Activated CD4-positive, alpha-beta T cell treated with anti-CD3 and anti-CD28 coated beads, Interleukin-2, amount 10 ng/mL, durations not matched to agents 24 days and 14 days (primary cell): ENCODE measurements at regions not wholly inside any gene's neighbourhood (a gene's known extent, or its start where the extent isn't known, plus 50 kb on each side); places are given as distances from the start of the nearest gene placed in this dataset.
"Not testable (repeated sequence)": the region's sequence is repeated elsewhere in the genome, so short reads cannot be mapped to it uniquely, and the experiment has no call there.

Experiments used
- DNase-seq: peaks from one replicate; pipeline ENCODE4 v3.0.0; 2022
- H3K27ac Mint-ChIP-seq: one replicate; pipeline ENCODE4 v1.8.0; 2022; ENCODE audit warnings: mild to moderate bottlenecking, mixed read lengths
- H3K27me3 Mint-ChIP-seq: one replicate; pipeline ENCODE4 v1.8.0; 2022; ENCODE audit warnings: mixed read lengths
- H3K36me3 Mint-ChIP-seq: one replicate; pipeline ENCODE4 v1.8.0; 2022; ENCODE audit warnings: low read depth, mild to moderate bottlenecking, mixed read lengths
- H3K4me1 Mint-ChIP-seq: one replicate; pipeline ENCODE4 v1.8.0; 2021; ENCODE audit warnings: mixed read lengths
- H3K4me3 Mint-ChIP-seq: one replicate; pipeline ENCODE4 v1.8.0; 2022; ENCODE audit warnings: mild to moderate bottlenecking, moderate library complexity, mixed read lengths
- H3K9me3 Mint-ChIP-seq: one replicate; pipeline ENCODE4 v1.8.0; 2021; ENCODE audit warnings: mixed read lengths
- intact Hi-C: fragments of 100-400 bp; cut with micrococcal nuclease; formaldehyde crosslinking; loops from one replicate; pipeline ENCODE4 v1.15.1; 2023

GRCh38 chr1:5620418-5620817, 371.8 kb downstream of the NPHP4 start:
- Mint-ChIP-seq H3K4me3 (no peak overlapping the region), H3K36me3 (no peaks in the 10 kb centered on the region), H3K9me3 (no peaks in the 10 kb centered on the region), H3K27me3 (peaks cover 15% of the 10 kb centered on the region), H3K27ac (no peak overlapping the region), H3K4me1 (no peaks in the 10 kb centered on the region)
- intact Hi-C loops: no loop called here
- no peak for DNase-seq

- no peaks in the 10 kb centered on the region for H3K36me3 Mint-ChIP-seq
- intact Hi-C loops: no loop called here
- no peak for DNase-seq
- no peaks in the 10 kb centered on the region for H3K4me1 Mint-ChIP-seq
- H3K9me3 Mint-ChIP-seq: no peaks in the 10 kb centered on the region
- H3K27ac Mint-ChIP-seq: no peak overlapping the region
- H3K4me3 Mint-ChIP-seq: no peak overlapping the region
- H3K27me3 Mint-ChIP-seq: peaks cover 15% of the 10 kb centered on the region
Observed at GRCh38 chr1:5619469-5619868, 372.8 kb downstream of the NPHP4 start.

GRCh38 chr1:5617546-5617945, 374.7 kb downstream of the NPHP4 start:
- Mint-ChIP-seq H3K9me3 (no peaks in the 10 kb centered on the region), H3K4me1 (no peaks in the 10 kb centered on the region), H3K4me3 (no peak overlapping the region), H3K27ac (no peak overlapping the region), H3K27me3 (peaks cover 11% of the 10 kb centered on the region), H3K36me3 (no peaks in the 10 kb centered on the region)
- DNase-seq: no peak
- intact Hi-C loops: no loop called here

- no peaks in the 10 kb centered on the region for H3K4me1 Mint-ChIP-seq
- H3K4me3 Mint-ChIP-seq: no peak overlapping the region
- H3K27me3 Mint-ChIP-seq: peaks cover 9% of the 10 kb centered on the region
- H3K27ac Mint-ChIP-seq: no peak overlapping the region
- no peak for DNase-seq
- intact Hi-C loops: no loop called here
- H3K36me3 Mint-ChIP-seq: no peaks in the 10 kb centered on the region
- no peaks in the 10 kb centered on the region for H3K9me3 Mint-ChIP-seq
Observed at GRCh38 chr1:5617179-5617520, 375.1 kb downstream of the NPHP4 start.

GRCh38 chr1:5616366-5617178, 375.7 kb downstream of the NPHP4 start:
- no peak overlapping the region for H3K4me3 Mint-ChIP-seq
- H3K4me1 Mint-ChIP-seq: no peaks in the 10 kb centered on the region
- intact Hi-C loops: no loop called here
- H3K9me3 Mint-ChIP-seq: no peaks in the 10 kb centered on the region
- H3K27ac Mint-ChIP-seq: no peak overlapping the region
- H3K36me3 Mint-ChIP-seq: no peaks in the 10 kb centered on the region
- H3K27me3 Mint-ChIP-seq: peaks cover 9% of the 10 kb centered on the region
- DNase-seq: no peak

GRCh38 chr1:5615076-5615475, 377.1 kb downstream of the NPHP4 start:
- no peak for DNase-seq
- H3K4me1 Mint-ChIP-seq: no peaks in the 10 kb centered on the region
- H3K36me3 Mint-ChIP-seq: no peaks in the 10 kb centered on the region
- H3K27ac Mint-ChIP-seq: no peak overlapping the region
- peaks cover 9% of the 10 kb centered on the region for H3K27me3 Mint-ChIP-seq
- intact Hi-C loops: no loop called here
- no peaks in the 10 kb centered on the region for H3K9me3 Mint-ChIP-seq
- H3K4me3 Mint-ChIP-seq: no peak overlapping the region

GRCh38 chr1:5613900-5614299, 378.3 kb downstream of the NPHP4 start:
- H3K4me1 Mint-ChIP-seq: no peaks in the 10 kb centered on the region
- DNase-seq: no peak
- H3K27ac Mint-ChIP-seq: no peak overlapping the region
- no peaks in the 10 kb centered on the region for H3K36me3 Mint-ChIP-seq
- H3K27me3 Mint-ChIP-seq: peaks cover 13% of the 10 kb centered on the region
- no peak overlapping the region for H3K4me3 Mint-ChIP-seq
- H3K9me3 Mint-ChIP-seq: no peaks in the 10 kb centered on the region
- intact Hi-C loops: no loop called here

- intact Hi-C loops: no loop called here
- H3K4me3 Mint-ChIP-seq: no peak overlapping the region
- H3K27ac Mint-ChIP-seq: no peak overlapping the region
- peaks cover 8% of the 10 kb centered on the region for H3K27me3 Mint-ChIP-seq
- H3K9me3 Mint-ChIP-seq: no peaks in the 10 kb centered on the region
- no peaks in the 10 kb centered on the region for H3K4me1 Mint-ChIP-seq
- no peaks in the 10 kb centered on the region for H3K36me3 Mint-ChIP-seq
- no peak for DNase-seq
Observed at GRCh38 chr1:5611851-5612250, 380.4 kb downstream of the NPHP4 start.

GRCh38 chr1:5611431-5611830, 380.8 kb downstream of the NPHP4 start:
- Mint-ChIP-seq H3K9me3 (no peaks in the 10 kb centered on the region), H3K4me1 (no peaks in the 10 kb centered on the region), H3K36me3 (no peaks in the 10 kb centered on the region), H3K27ac (no peak overlapping the region), H3K27me3 (peaks cover 7% of the 10 kb centered on the region), H3K4me3 (no peak overlapping the region)
- intact Hi-C loops: no loop called here
- no peak for DNase-seq

GRCh38 chr1:5610432-5610831, 381.8 kb downstream of the NPHP4 start:
- Mint-ChIP-seq H3K27ac (no peak overlapping the region), H3K4me3 (no peak overlapping the region)
- intact Hi-C loops: no loop called here

GRCh38 chr1:5603353-5604104, 388.7 kb downstream of the NPHP4 start:
- H3K36me3 Mint-ChIP-seq: no peaks in the 10 kb centered on the region
- intact Hi-C loops: no loop called here
- H3K9me3 Mint-ChIP-seq: no peaks in the 10 kb centered on the region
- H3K4me1 Mint-ChIP-seq: no peaks in the 10 kb centered on the region
- DNase-seq: no peak
- no peak overlapping the region for H3K27ac Mint-ChIP-seq
- H3K27me3 Mint-ChIP-seq: peaks cover 5% of the 10 kb centered on the region
- H3K4me3 Mint-ChIP-seq: no peak overlapping the region

More at GRCh38 chr1:5610432-5610831, 381.8 kb downstream of the NPHP4 start:
- DNase-seq: no peak
- H3K27me3 Mint-ChIP-seq: peaks cover 9% of the 10 kb centered on the region
- no peaks in the 10 kb centered on the region for H3K36me3 Mint-ChIP-seq
- H3K9me3 Mint-ChIP-seq: no peaks in the 10 kb centered on the region
- H3K4me1 Mint-ChIP-seq: no peaks in the 10 kb centered on the region

GRCh38 chr1:5602718-5603117, 389.5 kb downstream of the NPHP4 start:
- H3K27me3 Mint-ChIP-seq, H3K9me3 Mint-ChIP-seq, H3K36me3 Mint-ChIP-seq, H3K27ac Mint-ChIP-seq, H3K4me1 Mint-ChIP-seq, H3K4me3 Mint-ChIP-seq, DNase-seq, intact Hi-C loops: not testable (repeated sequence)

- Mint-ChIP-seq H3K4me3 (no peak overlapping the region), H3K36me3 (no peaks in the 10 kb centered on the region), H3K9me3 (no peaks in the 10 kb centered on the region), H3K27me3 (peaks cover 2% of the 10 kb centered on the region), H3K27ac (no peak overlapping the region), H3K4me1 (no peaks in the 10 kb centered on the region)
- no peak for DNase-seq
- intact Hi-C loops: no loop called here
Observed at GRCh38 chr1:5601516-5601915, 390.7 kb downstream of the NPHP4 start.

- Mint-ChIP-seq H3K4me3 (no peak overlapping the region), H3K27me3 (no peaks in the 10 kb centered on the region), H3K9me3 (no peaks in the 10 kb centered on the region), H3K27ac (no peak overlapping the region), H3K4me1 (no peaks in the 10 kb centered on the region), H3K36me3 (no peaks in the 10 kb centered on the region)
- intact Hi-C loops: no loop called here
- no peak for DNase-seq
Observed at GRCh38 chr1:5599541-5599940, 392.7 kb downstream of the NPHP4 start.
